Suprapubic skin (tissue), 4 donors: ENCODE measurements at regions not wholly inside any gene's neighbourhood (a gene's known extent, or its start where the extent isn't known, plus 50 kb on each side); places are given as distances from the start of the nearest gene placed in this dataset.

Experiments
- POLR2A ChIP-seq, 2 donors: fragments of 450-650 bp; IDR thresholded peaks; one replicate each; pipeline ENCODE4 v1.6.1; 2017; ENCODE audit warnings: antibody characterized with exemption in 2 of 2, mild to moderate bottlenecking in 2 of 2, moderate library complexity in 2 of 2
- POLR2AphosphoS5 ChIP-seq, 3 donors: sonication (generic); formaldehyde crosslinking; IDR thresholded peaks; one replicate each; pipeline ENCODE4 v1.6.1; 2017; ENCODE audit warnings: antibody characterized with exemption in 3 of 3
- TF ChIP-seq, protein P1 (sequence below), 2 donors: fragments of 200-600 bp in 1 of 2; fragments of 450-650 bp in 1 of 2; sonication (generic) in 1 of 2; IDR thresholded peaks; one replicate each; pipeline ENCODE4 v1.5.1; 2016 to 2019; ENCODE audit warnings: antibody characterized with exemption in 2 of 2, mild to moderate bottlenecking in 1 of 2, moderate library complexity in 1 of 2

DNA sequence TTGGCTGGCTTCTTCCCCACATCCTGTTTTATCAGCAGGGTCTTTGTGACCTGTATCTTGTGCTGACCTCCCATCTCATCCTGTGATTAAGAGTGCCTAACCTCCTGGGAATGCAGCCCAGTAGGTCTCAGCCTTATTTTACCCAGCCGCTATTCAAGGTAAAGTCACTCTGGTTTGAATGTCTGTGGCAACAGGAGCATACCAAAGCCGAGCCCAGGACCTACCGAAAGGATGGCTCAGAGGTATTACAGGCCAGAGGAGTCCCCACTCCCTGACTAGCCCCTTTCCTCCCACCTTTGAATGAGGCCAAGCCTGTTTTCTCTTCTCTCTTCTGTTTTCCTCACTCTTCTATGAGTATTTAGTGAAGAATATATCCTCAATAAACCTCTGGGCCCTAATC lies 271.3 kb downstream of the OSTF1 start:
- TF ChIP-seq, protein P1, sequence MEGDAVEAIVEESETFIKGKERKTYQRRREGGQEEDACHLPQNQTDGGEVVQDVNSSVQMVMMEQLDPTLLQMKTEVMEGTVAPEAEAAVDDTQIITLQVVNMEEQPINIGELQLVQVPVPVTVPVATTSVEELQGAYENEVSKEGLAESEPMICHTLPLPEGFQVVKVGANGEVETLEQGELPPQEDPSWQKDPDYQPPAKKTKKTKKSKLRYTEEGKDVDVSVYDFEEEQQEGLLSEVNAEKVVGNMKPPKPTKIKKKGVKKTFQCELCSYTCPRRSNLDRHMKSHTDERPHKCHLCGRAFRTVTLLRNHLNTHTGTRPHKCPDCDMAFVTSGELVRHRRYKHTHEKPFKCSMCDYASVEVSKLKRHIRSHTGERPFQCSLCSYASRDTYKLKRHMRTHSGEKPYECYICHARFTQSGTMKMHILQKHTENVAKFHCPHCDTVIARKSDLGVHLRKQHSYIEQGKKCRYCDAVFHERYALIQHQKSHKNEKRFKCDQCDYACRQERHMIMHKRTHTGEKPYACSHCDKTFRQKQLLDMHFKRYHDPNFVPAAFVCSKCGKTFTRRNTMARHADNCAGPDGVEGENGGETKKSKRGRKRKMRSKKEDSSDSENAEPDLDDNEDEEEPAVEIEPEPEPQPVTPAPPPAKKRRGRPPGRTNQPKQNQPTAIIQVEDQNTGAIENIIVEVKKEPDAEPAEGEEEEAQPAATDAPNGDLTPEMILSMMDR (IDR thresholded peaks at IDR 0.05), result no peak
- no peak for TF ChIP-seq POLR2AphosphoS5 (IDR thresholded peaks at IDR 0.05)
- TF ChIP-seq POLR2A (IDR thresholded peaks at IDR 0.05), result no peak
